Liver (tissue), 3 donors: ENCODE measurements at regions not wholly inside any gene's neighbourhood (a gene's known extent, or its start where the extent isn't known, plus 50 kb on each side); places are given as distances from the start of the nearest gene placed in this dataset.

Experiments used
- ATF3 ChIP-seq: IDR thresholded peaks from 2 replicates; pipeline ENCODE4 v1.6.1; 2016; ENCODE audit warnings: antibody characterized with exemption
- EGR1 ChIP-seq, 2 donors: IDR thresholded peaks; 2 replicates each; pipeline ENCODE4 v1.6.1; 2016 to 2018; ENCODE audit warnings: antibody characterized with exemption in 2 of 2, low read depth in 2 of 2
- FOXA1 ChIP-seq: IDR thresholded peaks from 2 replicates; pipeline ENCODE4 v1.6.1; 2016; ENCODE audit warnings: antibody characterized with exemption
- GABPA ChIP-seq, 2 donors: IDR thresholded peaks in 1 of 2; conservative IDR thresholded peaks in 1 of 2; 2 replicates each; pipeline ENCODE4 v1.6.1; 2016; ENCODE audit warnings: antibody characterized with exemption in 2 of 2, mild to moderate bottlenecking in 1 of 2, moderate library complexity in 1 of 2
- HNF4G ChIP-seq: IDR thresholded peaks from 2 replicates; pipeline ENCODE4 v1.6.1; 2016; ENCODE audit warnings: antibody characterized with exemption
- MAX ChIP-seq: IDR thresholded peaks from 2 replicates; pipeline ENCODE4 v1.6.1; 2016; ENCODE audit warnings: antibody characterized with exemption
- NR2F2 ChIP-seq: IDR thresholded peaks from 2 replicates; pipeline ENCODE4 v1.6.1; 2016; ENCODE audit warnings: antibody characterized with exemption
- SP1 ChIP-seq: IDR thresholded peaks from 2 replicates; pipeline ENCODE4 v1.6.1; 2018; ENCODE audit warnings: antibody characterized with exemption, mild to moderate bottlenecking
- TAF1 ChIP-seq: conservative IDR thresholded peaks from 2 replicates; pipeline ENCODE4 v1.6.1; 2016; ENCODE audit warnings: antibody characterized with exemption, mild to moderate bottlenecking
- YY1 ChIP-seq: IDR thresholded peaks from 2 replicates; pipeline ENCODE4 v1.6.1; 2016; ENCODE audit warnings: antibody characterized with exemption, mild to moderate bottlenecking
- ZBTB33 ChIP-seq: IDR thresholded peaks from 2 replicates; pipeline ENCODE4 v1.6.1; 2016; ENCODE audit warnings: antibody characterized with exemption
- TF ChIP-seq, protein P1 (sequence below): fragments of 150-350 bp; IDR thresholded peaks from 2 replicates; pipeline ENCODE4 v1.5.1; 2017; ENCODE audit warnings: improper control_type of control experiment, low read depth, low read length; ENCODE audit not compliant: missing input control
- TF ChIP-seq, protein P2 (sequence below): IDR thresholded peaks from 2 replicates; pipeline ENCODE4 v1.6.1; 2016; ENCODE audit warnings: antibody characterized with exemption, mild to moderate bottlenecking
- donor health status: healthy.
- donor health status: healthy.

GRCh38 chr5:111973961-111974360, 217.0 kb upstream of the NREP start:
- TF ChIP-seq SP1, result no peak
- no peak for TF ChIP-seq MAX
- TF ChIP-seq YY1, result no peak
- TF ChIP-seq, protein P1, sequence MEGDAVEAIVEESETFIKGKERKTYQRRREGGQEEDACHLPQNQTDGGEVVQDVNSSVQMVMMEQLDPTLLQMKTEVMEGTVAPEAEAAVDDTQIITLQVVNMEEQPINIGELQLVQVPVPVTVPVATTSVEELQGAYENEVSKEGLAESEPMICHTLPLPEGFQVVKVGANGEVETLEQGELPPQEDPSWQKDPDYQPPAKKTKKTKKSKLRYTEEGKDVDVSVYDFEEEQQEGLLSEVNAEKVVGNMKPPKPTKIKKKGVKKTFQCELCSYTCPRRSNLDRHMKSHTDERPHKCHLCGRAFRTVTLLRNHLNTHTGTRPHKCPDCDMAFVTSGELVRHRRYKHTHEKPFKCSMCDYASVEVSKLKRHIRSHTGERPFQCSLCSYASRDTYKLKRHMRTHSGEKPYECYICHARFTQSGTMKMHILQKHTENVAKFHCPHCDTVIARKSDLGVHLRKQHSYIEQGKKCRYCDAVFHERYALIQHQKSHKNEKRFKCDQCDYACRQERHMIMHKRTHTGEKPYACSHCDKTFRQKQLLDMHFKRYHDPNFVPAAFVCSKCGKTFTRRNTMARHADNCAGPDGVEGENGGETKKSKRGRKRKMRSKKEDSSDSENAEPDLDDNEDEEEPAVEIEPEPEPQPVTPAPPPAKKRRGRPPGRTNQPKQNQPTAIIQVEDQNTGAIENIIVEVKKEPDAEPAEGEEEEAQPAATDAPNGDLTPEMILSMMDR, result no peak
- no peak for TF ChIP-seq NR2F2
- TF ChIP-seq TAF1, result no peak
- no peak for TF ChIP-seq ZBTB33
- TF ChIP-seq ATF3, result no peak
- TF ChIP-seq GABPA (IDR thresholded peaks at IDR 0.05 in 1 of 2, conservative IDR thresholded peaks at IDR 0.05 in 1 of 2), result no peak
- TF ChIP-seq FOXA1, result no peak
- TF ChIP-seq, protein P2, sequence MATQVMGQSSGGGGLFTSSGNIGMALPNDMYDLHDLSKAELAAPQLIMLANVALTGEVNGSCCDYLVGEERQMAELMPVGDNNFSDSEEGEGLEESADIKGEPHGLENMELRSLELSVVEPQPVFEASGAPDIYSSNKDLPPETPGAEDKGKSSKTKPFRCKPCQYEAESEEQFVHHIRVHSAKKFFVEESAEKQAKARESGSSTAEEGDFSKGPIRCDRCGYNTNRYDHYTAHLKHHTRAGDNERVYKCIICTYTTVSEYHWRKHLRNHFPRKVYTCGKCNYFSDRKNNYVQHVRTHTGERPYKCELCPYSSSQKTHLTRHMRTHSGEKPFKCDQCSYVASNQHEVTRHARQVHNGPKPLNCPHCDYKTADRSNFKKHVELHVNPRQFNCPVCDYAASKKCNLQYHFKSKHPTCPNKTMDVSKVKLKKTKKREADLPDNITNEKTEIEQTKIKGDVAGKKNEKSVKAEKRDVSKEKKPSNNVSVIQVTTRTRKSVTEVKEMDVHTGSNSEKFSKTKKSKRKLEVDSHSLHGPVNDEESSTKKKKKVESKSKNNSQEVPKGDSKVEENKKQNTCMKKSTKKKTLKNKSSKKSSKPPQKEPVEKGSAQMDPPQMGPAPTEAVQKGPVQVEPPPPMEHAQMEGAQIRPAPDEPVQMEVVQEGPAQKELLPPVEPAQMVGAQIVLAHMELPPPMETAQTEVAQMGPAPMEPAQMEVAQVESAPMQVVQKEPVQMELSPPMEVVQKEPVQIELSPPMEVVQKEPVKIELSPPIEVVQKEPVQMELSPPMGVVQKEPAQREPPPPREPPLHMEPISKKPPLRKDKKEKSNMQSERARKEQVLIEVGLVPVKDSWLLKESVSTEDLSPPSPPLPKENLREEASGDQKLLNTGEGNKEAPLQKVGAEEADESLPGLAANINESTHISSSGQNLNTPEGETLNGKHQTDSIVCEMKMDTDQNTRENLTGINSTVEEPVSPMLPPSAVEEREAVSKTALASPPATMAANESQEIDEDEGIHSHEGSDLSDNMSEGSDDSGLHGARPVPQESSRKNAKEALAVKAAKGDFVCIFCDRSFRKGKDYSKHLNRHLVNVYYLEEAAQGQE, result no peak
- TF ChIP-seq HNF4G, result no peak
- no peak for TF ChIP-seq EGR1 (IDR thresholded peaks at IDR 0.05; ENCODE audit: low read depth in 2 of 2)
